HG03571 (cell line): ENCODE measurements at regions not wholly inside any gene's neighbourhood (a gene's known extent, or its start where the extent isn't known, plus 50 kb on each side); places are given as distances from the start of the nearest gene placed in this dataset.

Experiments
- ATAC-seq: cut with Tn5 transposase; IDR thresholded peaks from one replicate; pipeline ENCODE4 v1.9.1; 2021; ENCODE audit not compliant: unreplicated experiment

DNA sequence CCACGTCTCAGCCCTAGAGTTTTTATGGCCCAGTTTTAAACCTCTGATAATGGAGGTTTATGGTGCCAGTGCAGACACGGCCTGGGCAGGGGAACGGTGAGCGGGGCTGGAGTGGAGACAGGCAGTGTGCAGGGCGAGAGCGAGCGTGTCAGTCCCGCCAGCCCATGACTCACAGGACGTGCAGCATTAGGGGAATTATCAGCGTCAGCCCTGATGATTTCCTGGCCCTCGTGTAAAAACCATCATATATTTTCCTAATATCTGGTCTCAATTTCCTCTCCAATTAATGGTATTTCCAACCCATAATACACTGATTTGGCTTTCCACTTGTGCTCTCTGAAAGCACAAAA lies 104.6 kb upstream of the VSTM2B start:
- no peak for ATAC-seq

DNA sequence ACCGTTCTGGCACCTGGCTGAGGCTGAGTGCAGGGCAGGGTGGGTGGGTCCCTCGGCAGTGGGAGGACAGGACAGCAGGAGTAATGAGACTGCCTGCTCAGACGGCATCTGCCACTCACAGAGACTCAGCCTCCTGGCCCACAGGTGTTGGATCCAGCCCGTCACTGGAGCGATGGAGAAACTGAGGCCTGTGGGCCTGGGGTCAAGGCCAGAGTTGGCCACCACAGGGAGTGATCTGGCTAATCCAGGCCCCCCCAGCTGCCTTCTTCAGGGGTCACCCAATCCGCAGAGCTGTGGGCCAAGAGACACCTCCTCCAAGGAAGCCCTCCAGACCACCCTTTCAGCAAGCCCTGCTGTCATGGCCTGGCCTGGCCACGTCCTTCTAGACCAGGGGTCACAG lies 103.7 kb upstream of the VSTM2B start:
- no peak for ATAC-seq

DNA sequence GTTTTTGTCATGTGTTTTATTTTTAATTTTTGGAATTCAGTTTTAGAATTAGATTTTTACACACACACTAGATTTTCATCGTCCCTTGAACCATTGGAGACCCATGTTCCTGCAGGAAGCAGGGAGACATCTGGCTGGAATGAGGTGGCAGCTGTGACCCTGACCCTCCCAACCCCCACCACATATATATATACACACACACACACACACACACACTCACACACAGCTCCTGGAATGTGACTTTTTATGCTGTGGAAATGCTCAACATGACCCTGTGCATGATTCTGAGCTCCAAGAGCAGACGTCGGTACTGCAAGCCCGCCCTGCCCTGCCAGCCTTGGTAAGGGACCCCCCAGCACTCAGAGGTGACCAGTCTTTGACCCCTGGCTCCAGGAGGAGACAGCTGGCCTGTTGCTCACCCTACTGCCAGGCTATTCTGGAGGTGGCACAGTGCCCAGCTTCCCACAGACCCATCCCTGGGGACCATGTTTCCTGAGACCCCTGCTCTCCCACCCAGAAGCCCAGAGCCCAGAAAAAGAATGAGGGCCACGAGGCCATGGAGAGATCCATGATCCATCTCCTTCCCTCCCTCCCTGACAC lies 103.2 kb upstream of the VSTM2B start:
- no peak for ATAC-seq

DNA sequence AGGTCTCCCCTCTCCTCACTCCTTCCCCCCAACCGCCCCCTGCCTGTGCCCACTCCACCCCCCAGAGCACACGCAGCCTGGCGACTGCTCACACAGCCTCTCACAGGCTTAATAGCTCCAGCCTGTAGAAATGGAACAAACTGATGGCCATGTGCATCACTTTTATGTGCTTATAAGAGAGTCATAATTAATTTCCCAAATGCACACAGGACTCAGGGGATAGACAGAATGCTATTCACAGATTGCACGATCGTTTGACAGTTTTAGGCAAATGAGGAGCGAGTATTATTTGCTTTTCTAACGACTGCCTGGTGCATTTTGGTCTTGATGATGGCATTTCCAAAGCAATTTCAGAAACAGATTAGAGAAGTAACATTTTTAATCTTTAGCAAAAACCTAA lies 97.7 kb upstream of the VSTM2B start:
- ATAC-seq, result no peak

DNA sequence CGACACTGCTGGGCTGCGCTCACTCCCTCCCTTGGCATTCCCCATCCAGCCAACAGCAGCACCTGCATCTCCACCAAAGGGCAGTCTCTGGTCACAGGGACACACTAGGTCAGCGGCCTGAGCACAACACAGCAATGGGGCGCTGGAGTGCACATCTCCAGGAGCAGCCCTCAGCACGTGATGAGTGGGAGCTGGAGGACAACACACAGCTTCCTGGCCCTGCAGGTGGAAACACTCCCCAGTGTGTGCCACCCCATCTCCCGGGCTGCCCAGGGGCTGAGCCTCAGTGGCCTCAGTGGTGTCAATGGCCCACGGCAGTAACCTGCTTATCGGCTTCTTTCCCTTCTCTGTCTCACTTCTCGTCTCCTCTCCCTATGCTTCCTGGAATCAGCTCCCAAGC lies 96.8 kb upstream of the VSTM2B start:
- no peak for ATAC-seq

DNA sequence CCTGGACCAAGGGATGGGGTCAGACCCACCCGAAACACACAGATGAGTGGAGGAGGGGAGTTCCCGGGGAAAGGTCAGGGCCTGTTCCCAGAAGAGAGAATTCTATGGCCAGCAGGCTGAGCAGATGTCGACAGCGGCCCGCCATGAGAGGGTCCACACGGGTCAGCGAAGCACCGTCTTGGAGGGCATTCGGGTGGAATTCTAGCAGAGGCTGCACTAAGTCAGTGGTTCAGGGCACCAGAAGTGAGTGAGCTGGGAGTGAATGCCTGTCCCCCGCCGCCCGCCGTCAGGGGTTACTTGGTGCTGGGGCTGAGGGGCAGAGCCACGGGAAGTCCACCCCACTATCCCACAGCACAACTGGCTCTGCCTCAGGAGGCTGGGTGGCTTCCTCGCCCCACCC lies 96.2 kb upstream of the VSTM2B start:
- ATAC-seq, result no peak

DNA sequence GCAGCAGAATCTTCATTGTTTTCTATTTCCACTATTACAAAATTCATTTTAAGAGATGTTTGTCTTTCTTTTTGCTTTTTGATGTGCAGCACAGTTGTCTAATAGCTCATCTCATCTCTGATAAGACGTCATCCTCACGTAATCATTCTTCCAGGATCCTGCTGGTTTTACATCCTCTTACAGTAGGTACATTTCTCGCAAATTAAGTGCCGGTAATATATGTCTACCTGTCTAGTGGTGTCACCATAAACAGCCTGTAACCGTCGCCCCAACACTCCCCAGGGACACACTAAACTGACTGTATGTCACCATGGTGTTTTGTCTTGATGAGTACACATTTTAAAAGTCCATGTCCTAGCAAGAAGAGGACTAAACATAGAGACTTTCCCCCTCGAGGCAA lies 94.5 kb upstream of the VSTM2B start:
- no peak for ATAC-seq

DNA sequence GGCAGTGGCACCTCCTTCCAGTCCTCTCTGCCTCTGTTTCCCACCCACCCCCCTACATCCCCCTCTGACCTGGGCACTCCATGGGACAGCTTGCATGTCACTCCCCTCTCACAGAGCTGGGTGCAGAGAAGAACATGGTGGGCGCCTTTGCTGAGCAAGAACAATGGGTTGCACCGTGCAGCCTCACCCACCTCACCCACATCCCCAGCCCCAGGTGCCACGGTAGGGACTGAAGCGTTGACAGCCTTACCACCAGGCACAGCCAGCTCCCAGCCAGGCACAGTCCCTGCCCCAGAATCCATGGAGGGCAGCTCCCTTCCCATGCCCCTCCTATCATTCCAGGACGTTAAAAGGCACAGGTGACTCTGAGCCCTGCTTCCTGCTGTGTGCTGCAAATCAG lies 93.1 kb upstream of the VSTM2B start:
- ATAC-seq, result no peak

DNA sequence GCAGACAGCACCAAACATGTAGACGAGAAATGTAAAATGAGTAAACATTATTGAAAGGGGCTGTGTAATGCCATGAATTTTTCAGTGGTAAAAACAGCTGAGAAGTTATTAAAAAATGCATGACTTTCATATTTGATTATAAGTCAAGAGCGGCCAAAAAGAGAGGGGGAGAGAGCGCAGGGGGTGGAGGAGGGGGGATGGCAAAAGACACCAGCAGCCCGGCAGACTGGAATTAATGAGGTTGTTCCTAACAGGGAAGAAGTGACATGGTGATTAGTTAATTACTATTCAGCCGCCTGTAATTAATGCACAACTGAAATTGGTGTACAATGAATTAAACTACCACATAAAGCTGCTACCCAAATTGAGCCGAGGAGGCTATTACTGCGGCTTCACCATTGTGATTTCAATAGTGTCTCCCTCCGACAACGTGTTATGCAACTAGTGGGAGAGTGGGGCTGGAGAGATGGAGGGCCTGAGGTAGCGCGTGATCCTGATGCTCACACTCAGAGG lies 89.1 kb upstream of the VSTM2B start:
- no peak for ATAC-seq

DNA sequence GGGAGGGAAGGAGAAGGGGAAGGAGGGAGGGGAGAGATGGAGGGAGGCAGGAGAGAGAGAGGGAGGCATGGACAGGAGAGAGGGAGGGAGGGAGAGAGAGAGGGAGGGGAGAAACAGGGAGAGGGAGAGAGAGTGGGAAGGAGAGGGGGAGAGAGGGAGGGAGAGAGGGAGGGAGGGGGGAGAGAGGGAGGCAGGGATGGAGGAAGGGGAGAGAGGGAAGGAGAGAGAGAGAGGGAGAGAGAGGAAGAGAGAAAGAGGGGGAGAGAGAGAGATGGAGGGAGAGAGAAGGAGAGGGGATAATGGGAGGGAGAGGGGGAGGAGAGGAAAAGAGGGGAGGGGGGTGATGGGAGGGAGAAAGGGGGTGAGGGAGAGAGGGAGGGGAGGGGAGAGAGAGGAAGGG lies 86.8 kb upstream of the VSTM2B start:
- ATAC-seq, result no peak

DNA sequence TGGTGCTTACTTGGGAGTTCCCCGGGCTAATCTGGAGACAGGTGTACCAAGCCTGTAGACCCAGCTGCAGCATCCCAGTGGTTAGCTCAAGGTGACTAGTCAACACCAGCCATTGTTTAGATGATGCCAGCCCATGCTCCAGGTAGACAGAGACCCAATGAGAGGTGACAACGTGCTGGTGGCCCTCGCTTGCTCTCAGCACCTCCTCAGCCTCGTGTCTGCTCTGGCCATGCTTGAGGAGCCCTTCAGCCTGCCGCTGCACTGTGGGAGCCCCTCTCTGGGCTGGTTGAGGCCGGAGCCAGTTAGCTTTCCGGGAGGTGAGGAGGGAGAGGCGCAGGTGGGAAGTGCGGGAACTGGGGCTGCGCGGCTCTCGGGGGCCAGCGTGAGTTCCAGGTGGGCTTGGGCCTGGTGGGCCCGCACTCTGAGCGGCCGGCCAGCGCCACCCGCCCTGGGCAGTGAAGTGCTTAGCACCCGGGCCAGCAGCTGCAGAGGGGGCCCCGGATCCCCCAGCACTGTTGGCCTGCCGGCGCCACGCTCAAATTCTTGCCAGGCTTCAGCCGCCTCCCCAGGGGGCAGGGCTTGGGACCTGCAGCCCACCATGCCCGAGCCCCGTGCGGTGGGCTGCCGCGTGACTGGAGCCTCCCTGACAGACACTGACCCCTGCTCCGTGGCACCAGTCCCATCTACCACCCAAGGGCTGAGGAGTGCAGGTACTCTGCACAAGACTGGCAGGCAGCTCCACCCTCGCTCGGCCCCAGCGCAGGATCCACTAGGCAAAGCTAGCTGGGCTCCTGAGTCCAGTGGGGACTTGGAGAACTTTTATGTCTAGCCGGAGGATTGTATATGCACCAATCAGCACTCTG lies 85.9 kb upstream of the VSTM2B start:
- ATAC-seq, result no peak

DNA sequence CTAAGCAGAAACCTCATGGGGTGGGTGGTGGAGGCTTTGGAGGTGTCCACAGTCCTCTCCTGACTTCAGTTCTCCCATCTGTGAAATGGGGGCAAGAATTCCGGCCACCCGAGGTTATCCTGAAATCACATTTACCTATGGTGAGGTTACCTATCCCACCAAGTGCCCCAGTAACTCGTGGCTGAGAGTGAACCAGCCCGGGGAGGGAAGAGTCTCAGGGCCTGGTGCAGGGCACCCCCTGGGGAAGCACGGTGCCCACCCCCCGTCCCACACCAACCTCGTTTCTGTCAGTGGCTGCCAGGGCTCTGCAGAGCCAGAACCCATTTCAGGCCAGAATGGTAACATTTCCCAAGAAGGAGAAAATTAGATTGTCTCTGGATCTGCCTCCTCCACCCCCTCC lies 83.7 kb upstream of the VSTM2B start:
- no peak for ATAC-seq

DNA sequence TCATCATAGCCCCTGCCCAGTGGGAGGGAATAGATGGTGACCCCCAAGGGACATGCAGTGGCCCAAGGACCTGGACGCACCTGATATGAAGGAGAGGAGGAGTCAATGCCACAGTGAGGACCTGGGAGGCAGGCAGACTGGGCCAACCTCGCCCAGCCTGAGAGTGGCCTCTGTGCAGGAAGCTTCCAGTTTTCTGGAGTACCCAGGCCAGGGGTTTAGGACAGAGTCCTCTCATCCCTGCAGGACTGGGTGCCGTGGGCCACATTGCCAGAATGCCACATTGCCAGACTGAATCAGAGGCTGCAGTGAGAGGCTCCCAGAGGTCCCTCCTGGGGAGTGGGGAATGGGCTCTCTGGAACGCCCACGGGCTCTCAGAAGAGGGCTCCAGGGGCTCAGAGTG lies 82.9 kb upstream of the VSTM2B start:
- ATAC-seq, result no peak

DNA sequence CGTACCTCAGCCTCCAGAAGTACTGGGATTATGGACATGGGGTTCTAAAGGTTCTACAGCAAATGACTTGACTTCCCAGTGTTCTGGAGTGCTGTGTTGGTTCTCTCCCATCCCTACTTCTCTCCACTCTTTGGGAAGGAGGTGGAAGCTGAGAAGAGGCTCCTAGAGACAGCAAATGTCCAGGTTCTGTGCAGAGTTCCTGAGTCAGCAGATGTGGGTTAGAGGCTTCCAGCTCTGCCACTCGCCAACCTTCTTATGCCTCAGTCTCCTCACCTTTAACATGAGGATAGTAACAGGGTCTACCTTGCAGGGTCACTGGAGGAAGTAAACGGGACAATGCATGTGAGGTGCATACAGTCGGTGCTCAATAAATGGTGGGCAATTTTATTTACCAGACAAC lies 80.5 kb upstream of the VSTM2B start:
- ATAC-seq, result no peak

DNA sequence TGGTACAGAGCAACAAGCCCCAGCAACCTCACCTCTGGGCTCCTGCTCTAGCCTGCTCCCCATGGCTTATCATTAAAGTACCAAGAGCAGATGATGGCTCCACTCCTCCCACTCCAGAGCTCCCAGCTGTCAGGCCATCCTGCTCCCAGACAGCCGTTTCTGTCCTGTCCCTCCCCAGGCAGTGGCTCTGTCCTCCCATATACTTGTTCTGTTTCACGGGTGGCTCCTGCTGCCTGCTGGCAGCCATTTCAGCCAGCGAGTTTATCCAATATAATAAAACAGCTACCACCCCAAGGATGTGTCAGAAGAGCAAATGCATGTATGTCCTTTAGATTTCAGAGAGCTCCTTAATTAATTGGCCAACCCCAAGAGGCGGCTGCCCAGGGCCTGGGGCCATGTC lies 79.4 kb upstream of the VSTM2B start:
- no peak for ATAC-seq

DNA sequence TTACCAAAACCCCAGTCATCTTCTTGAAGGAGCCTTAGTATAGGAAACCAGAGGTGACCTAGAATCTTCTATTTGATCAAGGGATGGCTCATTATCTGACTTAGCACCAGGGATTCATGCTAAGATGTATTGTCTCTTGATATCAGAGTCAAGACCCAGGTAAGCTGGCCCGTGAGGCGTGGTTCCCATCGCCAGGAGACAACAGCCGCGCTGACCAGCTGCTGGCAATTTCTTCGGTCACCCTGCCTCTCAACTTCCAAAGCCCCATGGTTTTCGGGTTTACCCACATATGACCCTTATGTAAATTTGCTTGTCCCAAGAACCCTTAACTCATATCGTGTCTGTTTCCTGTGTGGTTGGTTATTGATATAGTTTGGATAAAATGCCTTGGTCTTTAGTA lies 77.7 kb upstream of the VSTM2B start:
- ATAC-seq, result no peak

DNA sequence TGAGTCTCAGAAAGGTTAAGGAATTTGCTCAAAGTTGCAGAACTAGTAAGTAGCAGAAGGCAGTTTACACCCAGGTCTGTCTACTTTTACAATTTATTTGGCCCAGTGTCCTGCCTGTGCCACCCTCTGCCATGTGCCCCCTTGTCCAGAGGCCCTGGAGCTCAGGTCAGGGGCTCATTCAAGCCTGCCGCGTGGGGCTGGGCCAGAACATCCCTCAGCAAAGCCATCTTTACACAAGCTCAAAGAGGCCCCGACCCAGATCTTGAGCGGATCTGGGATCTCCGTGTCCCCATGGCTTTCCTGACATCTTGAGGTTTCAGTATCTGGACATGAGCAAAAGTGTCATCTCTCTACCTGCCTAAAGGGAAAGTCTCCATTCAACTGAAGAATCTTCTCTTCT lies 76.4 kb upstream of the VSTM2B start:
- ATAC-seq, result no peak

DNA sequence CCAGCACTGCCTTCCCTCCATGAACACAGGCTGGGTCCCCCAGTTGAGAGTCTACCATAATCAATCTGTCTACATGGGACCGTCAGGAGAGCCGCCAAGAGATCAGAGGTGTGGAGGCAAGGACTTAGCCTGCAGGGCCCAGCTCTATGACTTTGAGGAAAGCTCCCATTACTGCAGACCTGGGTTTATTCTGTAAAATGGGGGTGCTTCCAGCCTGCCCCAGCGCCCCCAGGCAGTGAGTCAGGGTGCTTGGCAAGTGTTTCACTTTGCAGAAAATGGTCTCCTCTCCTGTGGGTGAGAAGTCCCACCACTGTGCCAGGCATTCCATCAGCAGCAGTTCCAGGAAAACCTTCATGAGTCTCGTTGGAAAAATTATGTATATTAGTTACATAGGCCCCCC lies 75.5 kb upstream of the VSTM2B start:
- ATAC-seq, result no peak

DNA sequence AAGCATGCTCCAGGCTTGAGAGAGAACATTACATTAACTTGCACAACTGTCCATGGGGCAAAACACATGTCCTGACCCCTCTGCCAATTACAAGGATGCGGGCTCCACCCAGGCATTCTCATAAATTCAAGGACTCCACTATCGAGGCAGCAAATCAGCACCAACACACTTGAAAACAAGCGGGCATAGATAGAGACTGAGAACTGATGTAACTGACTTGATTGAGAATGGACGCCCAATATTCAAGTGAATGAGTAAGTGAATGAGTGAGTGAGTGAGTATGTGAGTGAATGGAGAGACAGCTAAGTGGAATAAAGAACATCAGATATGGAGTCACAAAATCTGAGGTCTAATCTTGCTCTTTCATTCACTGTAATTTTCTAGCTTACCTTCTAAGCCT lies 75.0 kb upstream of the VSTM2B start:
- no peak for ATAC-seq

DNA sequence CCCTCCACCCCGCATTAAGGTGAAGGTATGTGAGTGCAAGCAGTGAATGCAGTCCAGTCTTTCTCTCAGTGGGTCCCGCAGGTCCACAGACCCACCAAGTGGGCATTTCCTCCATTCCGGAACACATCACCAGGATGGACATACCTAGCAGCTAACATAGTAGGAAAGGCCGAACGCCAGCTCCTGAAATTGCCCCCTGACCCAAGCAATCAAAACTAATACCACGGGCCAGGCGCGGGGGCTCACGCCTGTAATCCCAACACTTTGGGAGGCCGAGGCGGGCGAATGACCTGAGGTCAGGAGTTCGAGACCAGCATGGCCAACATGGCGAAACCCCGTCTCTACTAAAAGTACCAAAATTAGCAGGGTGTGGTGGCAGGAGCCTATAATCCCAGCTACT lies 71.7 kb upstream of the VSTM2B start:
- ATAC-seq, result no peak

DNA sequence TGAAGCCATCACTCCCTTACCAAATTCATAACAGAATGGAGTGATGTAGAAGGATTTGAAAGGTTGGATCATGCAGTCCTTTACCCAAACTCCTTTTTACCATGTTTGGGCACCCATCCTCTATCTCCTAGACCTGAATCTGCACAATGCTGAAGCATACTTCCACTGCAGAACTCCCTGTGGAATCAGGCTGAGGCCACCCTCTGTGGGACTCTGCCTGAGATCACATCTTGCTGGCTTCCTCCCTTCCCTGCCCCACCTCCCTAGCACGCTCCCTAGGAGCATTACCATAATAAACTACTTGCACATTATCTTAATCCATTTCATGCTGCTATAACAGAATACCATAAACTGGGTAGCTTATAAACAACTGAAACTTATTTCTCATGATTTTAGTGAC lies 68.4 kb upstream of the VSTM2B start:
- ATAC-seq, result no peak

DNA sequence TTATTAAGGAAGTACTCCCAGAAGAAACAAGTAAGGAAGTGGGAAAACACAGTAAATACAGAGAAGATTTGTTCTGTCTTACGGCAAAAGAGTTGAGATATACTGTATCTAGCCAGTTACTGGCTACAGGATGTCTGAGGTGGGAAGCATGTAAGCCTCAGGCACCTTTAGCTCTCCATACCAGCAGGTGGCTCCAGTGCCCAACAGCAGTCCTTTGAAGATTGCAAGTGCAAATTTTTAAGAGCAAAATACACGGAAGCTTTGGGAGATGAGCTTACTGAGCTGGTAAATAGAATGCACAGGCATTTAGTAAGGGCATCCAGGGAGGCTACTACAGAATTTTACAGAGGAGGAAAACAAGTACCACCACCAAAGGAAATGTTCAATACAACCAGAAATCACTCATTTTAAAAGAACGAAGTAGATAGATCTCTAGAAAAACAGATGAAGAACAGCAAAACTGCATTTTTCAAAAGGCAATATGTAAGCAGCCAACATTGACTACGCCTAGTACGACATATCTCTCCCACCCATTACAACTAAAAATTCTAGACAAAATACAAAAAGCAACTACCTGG lies 57.9 kb upstream of the VSTM2B start:
- no peak for ATAC-seq
